PFSK-1 (cell line): ENCODE measurements at regions not wholly inside any gene's neighbourhood (a gene's known extent, or its start where the extent isn't known, plus 50 kb on each side); places are given as distances from the start of the nearest gene placed in this dataset.

Experiments
- FOXP2 ChIP-seq: optimal IDR thresholded peaks from 2 replicates; pipeline ENCODE3; 2011; ENCODE audit warnings: borderline replicate concordance, control low read depth, inconsistent platforms; ENCODE audit not compliant: insufficient read depth; ENCODE audit errors: extremely low read length, extremely low read depth
- POLR2AphosphoS5 ChIP-seq: IDR thresholded peaks from 2 replicates; pipeline ENCODE4 v1.6.1; 2012; ENCODE audit warnings: low read depth, mild to moderate bottlenecking, control low read depth, low read length, moderate library complexity
- SIN3A ChIP-seq: IDR thresholded peaks from 2 replicates; pipeline ENCODE4 v1.6.1; 2012; ENCODE audit warnings: mild to moderate bottlenecking, low read length, moderate library complexity, borderline replicate concordance; ENCODE audit not compliant: insufficient read depth
- TAF1 ChIP-seq: IDR thresholded peaks from 2 replicates; pipeline ENCODE4 v1.6.1; 2012; ENCODE audit warnings: low read length, control low read depth, borderline replicate concordance; ENCODE audit not compliant: insufficient read depth
- TF ChIP-seq, protein P1 (sequence below), 2 experiments: IDR thresholded peaks; 2 replicates each; pipeline versions ENCODE4 v1.6.1 to v1.8.0; 2011 to 2012; ENCODE audit warnings: low read depth in 2 of 2, low read length in 2 of 2, control low read depth in 1 of 2, inconsistent platforms in 1 of 2, mild to moderate bottlenecking in 1 of 2, moderate library complexity in 1 of 2; ENCODE audit not compliant: insufficient read depth in 1 of 2

- TF ChIP-seq POLR2AphosphoS5: no peak
- TF ChIP-seq TAF1: no peak
- no peak for TF ChIP-seq SIN3A
- TF ChIP-seq, protein P1, sequence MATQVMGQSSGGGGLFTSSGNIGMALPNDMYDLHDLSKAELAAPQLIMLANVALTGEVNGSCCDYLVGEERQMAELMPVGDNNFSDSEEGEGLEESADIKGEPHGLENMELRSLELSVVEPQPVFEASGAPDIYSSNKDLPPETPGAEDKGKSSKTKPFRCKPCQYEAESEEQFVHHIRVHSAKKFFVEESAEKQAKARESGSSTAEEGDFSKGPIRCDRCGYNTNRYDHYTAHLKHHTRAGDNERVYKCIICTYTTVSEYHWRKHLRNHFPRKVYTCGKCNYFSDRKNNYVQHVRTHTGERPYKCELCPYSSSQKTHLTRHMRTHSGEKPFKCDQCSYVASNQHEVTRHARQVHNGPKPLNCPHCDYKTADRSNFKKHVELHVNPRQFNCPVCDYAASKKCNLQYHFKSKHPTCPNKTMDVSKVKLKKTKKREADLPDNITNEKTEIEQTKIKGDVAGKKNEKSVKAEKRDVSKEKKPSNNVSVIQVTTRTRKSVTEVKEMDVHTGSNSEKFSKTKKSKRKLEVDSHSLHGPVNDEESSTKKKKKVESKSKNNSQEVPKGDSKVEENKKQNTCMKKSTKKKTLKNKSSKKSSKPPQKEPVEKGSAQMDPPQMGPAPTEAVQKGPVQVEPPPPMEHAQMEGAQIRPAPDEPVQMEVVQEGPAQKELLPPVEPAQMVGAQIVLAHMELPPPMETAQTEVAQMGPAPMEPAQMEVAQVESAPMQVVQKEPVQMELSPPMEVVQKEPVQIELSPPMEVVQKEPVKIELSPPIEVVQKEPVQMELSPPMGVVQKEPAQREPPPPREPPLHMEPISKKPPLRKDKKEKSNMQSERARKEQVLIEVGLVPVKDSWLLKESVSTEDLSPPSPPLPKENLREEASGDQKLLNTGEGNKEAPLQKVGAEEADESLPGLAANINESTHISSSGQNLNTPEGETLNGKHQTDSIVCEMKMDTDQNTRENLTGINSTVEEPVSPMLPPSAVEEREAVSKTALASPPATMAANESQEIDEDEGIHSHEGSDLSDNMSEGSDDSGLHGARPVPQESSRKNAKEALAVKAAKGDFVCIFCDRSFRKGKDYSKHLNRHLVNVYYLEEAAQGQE (IDR thresholded peaks at IDR 0.05; ENCODE audit: insufficient read depth in 1 of 2, low read depth in 2 of 2, low read length in 2 of 2): no peak
- TF ChIP-seq FOXP2: no peak
Observed at GRCh38 chr9:115513148-115513547, 395.2 kb upstream of the TNC start.

DNA sequence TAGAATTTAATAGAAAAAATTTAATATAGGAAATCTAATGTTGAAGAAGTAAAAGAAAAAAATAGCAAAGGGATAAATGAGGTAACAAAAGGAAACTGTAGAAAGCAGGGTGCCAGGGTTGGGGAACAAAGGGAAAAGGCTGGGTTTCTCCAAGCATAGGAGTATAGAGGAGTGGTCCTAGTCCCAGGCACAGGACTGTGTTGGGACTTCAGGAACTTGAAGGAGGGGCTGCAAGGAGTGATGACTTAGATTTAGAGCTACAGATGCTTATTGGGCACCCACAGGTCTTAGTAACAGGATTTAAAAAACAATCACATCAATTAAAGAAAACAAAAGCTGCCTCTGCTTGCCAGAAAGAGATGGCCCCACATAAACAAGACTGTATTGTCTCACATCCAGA is 396.5 kb upstream of the TNC start:
- no peak for TF ChIP-seq FOXP2
- no peak for TF ChIP-seq TAF1
- no peak for TF ChIP-seq POLR2AphosphoS5
- no peak for TF ChIP-seq SIN3A
- TF ChIP-seq, protein P1 (IDR thresholded peaks at IDR 0.05; ENCODE audit: insufficient read depth in 1 of 2, low read depth in 2 of 2, low read length in 2 of 2): no peak

GRCh38 chr9:115517335-115518075 is 399.5 kb upstream of the TNC start:
- TF ChIP-seq SIN3A (no peak), FOXP2 (no peak), TAF1 (no peak)

DNA sequence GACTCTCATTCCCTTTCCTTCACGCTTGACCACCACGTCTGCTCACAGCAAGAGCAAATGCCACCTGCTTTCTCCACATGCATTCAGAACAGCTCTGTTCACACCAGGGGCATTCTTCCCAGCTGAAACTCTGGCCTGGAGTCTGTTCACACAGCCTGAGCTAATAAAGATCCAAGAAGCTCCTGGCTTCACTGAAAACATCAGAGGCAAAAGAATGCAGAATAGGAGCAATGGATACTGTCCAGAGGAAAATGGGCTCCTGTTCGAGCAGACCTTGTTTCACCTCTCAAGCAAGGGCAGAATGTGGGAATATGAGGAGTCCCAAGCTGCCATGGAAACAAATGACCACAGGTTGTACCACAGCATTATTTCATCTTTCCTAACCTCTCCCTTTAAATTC is 402.7 kb upstream of the TNC start:
- TF ChIP-seq TAF1: no peak
- TF ChIP-seq FOXP2: no peak
- no peak for TF ChIP-seq SIN3A
- TF ChIP-seq, protein P1 (IDR thresholded peaks at IDR 0.05; ENCODE audit: insufficient read depth in 1 of 2, low read depth in 2 of 2, low read length in 2 of 2): no peak
- TF ChIP-seq POLR2AphosphoS5: no peak

- TF ChIP-seq TAF1 (no peak), POLR2AphosphoS5 (no peak), FOXP2 (no peak), SIN3A (no peak)
- TF ChIP-seq, protein P1 (IDR thresholded peaks at IDR 0.05; ENCODE audit: insufficient read depth in 1 of 2, low read depth in 2 of 2, low read length in 2 of 2): no peak
Observed at GRCh38 chr9:115522912-115523311, 405.0 kb upstream of the TNC start.
